HG03139 (cell line): ENCODE measurements at regions not wholly inside any gene's neighbourhood (a gene's known extent, or its start where the extent isn't known, plus 50 kb on each side); places are given as distances from the start of the nearest gene placed in this dataset.
A peak's percentile ranks its signal among the peaks of the same experiment; 100 is the strongest.
"Not testable (repeated sequence)": the region's sequence is repeated elsewhere in the genome, so short reads cannot be mapped to it uniquely, and the experiment has no call there.

Source experiments
- ATAC-seq: cut with Tn5 transposase; IDR thresholded peaks from one replicate; pipeline ENCODE4 v1.9.1; 2021; ENCODE audit not compliant: unreplicated experiment

DNA sequence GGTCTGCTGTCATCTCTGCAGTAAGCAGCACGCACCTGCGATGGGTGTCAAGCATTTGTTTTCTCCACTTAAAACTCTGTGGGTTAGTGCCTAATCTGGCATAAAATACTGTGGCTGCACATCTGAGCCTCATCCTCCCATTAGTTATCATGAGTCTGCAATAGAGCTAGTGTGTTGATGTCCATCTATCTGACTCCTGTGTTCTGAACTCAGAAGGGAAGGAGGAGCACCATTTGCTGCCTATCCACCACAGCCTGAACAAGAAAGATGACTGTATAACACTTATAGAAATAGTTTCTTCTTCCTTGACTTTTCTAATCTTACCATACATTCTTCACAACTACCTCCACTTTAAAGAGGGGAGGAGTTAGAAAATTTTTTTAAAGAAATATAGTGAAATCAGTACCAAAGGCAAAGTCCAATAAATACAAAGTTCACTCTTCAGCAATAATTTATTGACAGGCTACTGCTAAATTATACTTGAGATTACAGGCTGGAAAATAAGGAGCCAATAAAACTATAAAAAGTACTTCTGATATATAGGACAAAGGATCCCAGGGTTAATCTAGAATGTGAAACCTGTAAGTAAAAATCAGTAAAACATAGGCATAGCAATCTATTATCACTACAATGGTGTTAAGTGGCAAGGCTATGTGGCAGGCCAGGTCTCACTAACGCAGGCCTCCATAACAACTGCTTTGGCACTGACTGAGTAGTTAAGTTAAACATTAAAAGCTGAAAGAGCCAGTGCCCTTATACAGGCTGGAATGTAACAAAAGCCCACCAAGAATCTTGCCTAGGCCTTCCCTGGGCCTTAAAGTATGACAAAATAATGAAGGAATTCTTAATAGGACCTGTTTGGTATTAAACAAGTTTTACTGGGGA, 70.2 kb downstream of the LGALS9C start:
- not testable (repeated sequence) for ATAC-seq

DNA sequence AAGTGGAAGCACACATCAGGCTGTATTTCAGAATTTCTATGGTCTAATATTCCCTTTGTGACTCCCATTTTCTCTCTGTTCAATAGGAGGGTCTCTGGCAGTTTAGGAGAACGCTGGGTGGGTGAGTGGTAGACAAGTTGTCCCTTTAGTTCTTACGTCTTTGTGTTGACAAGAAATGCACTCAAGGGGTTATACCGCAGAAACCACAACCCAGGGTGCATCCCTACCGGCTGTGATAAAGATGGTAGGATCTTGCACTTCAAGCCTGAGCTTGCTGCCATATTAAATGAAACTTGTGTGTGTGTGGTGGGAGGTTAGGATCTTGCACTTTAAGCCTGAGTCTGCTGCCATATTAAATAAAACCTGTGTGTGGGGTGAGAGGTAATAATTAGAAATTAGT, 80.5 kb downstream of the LGALS9C start:
- not testable (repeated sequence) for ATAC-seq

DNA sequence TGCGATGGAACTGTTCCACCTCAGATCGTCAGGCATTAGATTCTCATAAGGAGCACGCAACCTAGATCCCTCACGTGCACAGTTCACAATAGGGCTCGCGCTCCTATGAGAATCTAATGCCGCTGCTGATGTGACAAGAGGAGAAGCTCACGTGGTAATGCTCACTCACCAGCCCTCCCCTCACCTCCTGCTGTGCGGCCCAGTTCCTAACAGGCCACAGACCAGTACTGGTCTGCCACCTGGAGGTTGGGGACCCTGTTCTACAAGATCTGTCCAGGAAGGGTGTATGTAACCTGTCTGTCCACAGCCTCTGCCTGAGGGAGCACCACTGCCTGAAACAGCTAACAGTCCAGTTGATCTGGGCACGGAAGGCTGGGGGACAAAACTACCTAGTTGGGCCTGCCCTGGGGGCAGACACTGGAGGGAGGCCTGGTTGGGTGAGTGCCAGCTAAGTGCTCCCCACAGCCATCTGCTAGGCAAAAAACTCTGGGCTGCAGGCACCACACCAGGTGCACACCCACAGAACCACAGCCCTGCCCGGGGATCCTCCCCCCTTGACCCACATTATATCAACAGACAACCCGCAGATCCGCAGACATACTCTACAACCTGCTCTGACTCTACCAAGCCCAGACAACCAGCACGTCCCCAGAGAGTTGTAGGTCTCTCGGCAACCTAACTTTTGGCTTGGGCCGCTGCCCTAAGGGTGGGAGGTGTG, 80.7 kb downstream of the TBC1D28 start:
- ATAC-seq, result peak; percentile 75

DNA sequence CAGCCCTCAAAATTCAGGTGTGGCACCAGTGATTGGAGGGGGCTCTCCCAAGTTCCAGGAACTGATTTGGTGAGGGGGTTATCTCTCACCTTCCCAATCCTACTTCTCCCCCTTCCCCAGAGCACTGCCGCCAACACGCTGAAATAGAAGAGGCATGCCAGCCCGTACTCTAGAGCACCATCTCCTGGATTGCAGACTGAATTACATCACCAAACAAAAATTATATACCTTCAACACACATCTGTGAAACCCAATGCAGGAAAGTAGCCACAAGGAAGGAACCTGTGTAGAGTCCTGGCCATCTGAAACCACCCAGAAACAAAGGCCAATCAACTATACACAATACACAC, 80.1 kb downstream of the TBC1D28 start:
- peak; percentile 43 for ATAC-seq

DNA sequence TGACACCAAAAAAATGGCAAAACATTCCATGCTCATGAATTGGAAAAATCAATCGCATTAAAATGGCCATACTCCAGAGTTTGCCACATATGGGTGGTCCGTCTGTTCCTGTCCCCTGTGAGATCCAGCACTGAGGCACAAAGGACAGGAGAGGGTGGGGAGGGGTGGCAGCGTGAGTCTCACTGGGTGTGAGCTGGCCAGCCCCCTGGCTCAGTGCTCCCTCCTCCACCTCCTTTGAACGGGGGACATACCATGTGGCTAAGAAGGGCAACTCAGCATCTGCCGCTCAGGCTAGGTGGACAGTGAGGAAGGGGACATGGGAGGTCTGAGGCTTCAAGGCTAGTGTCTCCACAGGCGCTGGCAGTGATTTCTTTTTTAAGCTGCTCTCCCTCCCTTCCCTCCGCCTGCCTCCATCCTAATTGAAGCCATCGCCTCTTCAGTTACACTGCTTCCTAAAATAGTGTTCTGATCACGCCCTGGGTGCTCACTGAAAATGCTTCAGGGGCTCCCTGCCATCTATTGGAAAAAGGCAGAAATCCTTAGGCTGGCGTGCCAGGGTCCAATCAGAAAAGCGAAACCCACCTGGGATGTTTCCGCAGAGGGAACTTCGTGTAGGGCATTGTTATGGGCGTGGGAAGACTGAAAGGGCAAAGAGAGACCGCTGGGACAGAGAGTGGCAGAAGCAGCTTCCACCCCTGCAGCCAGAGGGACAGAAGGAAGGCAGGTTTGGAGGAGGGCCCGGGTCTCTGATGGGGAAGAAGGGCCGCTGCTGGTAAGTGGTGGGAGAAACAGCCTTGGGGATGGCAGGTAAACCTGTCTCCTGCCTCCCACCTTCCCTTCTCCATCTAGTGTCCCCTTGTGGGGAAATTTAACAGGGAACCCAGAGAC, 75.8 kb downstream of the TBC1D28 start:
- not testable (repeated sequence) for ATAC-seq

DNA sequence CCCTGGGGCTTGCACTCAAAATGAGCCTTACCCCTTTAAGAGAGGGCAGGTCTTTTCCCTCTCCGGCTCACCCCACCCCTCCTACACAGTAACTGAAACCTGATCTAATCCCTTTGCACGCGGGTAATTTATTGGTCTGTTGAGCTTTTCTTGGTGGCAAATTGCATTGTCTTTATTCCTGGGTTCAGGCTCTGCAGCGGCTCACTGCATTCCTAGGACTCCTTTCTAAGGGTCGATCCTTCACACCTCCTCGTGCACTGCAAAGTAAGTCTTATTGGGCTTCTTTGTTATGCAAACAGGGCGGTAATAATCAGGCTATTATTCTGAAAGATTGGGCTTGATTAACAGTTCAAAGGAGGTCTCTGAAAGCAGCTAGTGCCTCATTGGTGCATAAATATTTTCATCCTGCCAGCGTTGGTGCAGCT, 74.7 kb downstream of the TBC1D28 start:
- not testable (repeated sequence) for ATAC-seq

DNA sequence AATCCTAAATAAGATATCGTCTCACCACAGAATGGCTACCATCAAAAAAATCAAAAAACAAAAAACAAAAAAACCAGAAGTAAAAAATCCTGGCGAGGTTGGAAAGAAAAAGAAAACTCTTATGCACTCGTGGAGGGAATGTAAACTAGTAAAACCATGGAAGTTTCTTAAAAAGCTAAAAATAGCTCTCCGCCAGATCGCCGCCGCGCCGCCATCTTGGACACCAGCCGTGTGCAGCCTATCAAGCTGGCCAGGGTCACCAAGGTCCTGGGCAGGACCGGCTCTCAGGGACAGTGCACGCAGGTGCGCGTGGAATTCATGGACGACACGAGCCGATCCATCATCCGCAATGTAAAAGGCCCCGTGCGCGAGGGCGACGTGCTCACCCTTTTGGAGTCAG, 71.7 kb downstream of the TBC1D28 start:
- ATAC-seq, result not testable (repeated sequence)

DNA sequence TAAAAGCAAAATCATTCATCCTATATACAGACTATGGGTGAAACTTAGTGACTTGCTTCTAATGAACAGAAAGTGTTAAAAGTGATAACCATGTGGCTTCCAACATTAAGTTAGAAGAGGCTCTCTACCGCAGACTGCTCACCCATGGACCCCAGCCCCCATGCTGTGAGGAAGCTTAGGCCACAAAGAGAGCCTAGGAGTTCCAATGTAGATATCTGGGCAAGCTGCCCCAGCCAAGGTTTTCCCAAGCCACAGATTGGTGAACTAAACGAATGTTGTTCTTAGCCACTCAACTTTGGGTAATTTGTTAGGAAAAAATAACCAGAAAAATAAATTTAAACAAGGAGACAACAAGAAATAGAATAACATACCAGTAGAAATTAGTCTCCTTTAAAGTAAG, 70.1 kb downstream of the TBC1D28 start:
- ATAC-seq, result not testable (repeated sequence)
